IMR-90 (cell line): ENCODE measurements at regions not wholly inside any gene's neighbourhood (a gene's known extent, or its start where the extent isn't known, plus 50 kb on each side); places are given as distances from the start of the nearest gene placed in this dataset.

ENCODE experiments used
- ATAC-seq: fragments of 200-7000 bp; cut with Tn5 transposase; 2 replicates; pipeline ENCODE4 v1.9.1; 2020; ENCODE audit warnings: low read depth, mild to moderate bottlenecking, moderate library complexity
- BruUV-seq: library from RNA; stranded (reverse); fragments of 400-500 nt; replicated peaks from 2 replicates; lab custom pipeline; 2021; lab: Mats Ljungman, UMichigan
- CTCF ChIA-PET: fragments of 300-600 bp; formaldehyde crosslinking; extraction: SDS; loops from one replicate; lab custom pipeline; 2021; ENCODE audit warnings: antibody characterized with exemption; lab: Yijun Ruan, JAX
- POLR2A ChIA-PET: fragments of 300-600 bp; sonication (Branson Sonifier 250); formaldehyde crosslinking; loops from one replicate; lab custom pipeline; 2022; ENCODE audit warnings: antibody characterized with exemption; ENCODE audit not compliant: unreplicated experiment; lab: Charles Lee
- DNase-seq: peaks from one replicate; pipeline ENCODE4 v3.0.0; 2013
- H2AFZ ChIP-seq: replicated peaks from 2 replicates; pipeline ENCODE3; 2013; ENCODE audit warnings: low read length, mild to moderate bottlenecking; ENCODE audit not compliant: poor library complexity
- H2AK5ac ChIP-seq: 2 replicates; pipeline ENCODE4 v1.6.1; 2013; ENCODE audit warnings: low read depth, low read length, inconsistent platforms
- H2AK9ac ChIP-seq: replicated peaks from 2 replicates; pipeline ENCODE3; 2013; ENCODE audit warnings: mild to moderate bottlenecking, low read depth, low read length, moderate library complexity; ENCODE audit not compliant: poor library complexity
- H2BK120ac ChIP-seq: 2 replicates; pipeline ENCODE4 v1.6.1; 2013; ENCODE audit warnings: low read depth, low read length, inconsistent platforms
- H2BK15ac ChIP-seq: 3 replicates; pipeline ENCODE4 v1.6.1; 2013; ENCODE audit warnings: low read depth, low read length, inconsistent platforms
- H2BK20ac ChIP-seq: 2 replicates; pipeline ENCODE4 v1.6.1; 2013; ENCODE audit warnings: low read depth, mild to moderate bottlenecking, inconsistent platforms, low read length, moderate library complexity
- H2BK5ac ChIP-seq: 2 replicates; pipeline ENCODE4 v1.6.1; 2013; ENCODE audit warnings: mild to moderate bottlenecking, low read depth, low read length, inconsistent platforms; ENCODE audit not compliant: poor library complexity, severe bottlenecking
- H3K14ac ChIP-seq: replicated peaks from 2 replicates; pipeline ENCODE4 v1.6.1; 2013; ENCODE audit warnings: low read depth, low read length, inconsistent platforms
- H3K18ac ChIP-seq: 2 replicates; pipeline ENCODE4 v1.6.1; 2013; ENCODE audit warnings: low read depth, low read length, control low read depth
- H3K23ac ChIP-seq: 2 replicates; pipeline ENCODE4 v1.6.1; 2013; ENCODE audit warnings: low read depth, low read length, inconsistent platforms
- H3K27ac ChIP-seq: 2 replicates; pipeline ENCODE4 v1.5.1; 2013; ENCODE audit warnings: mild to moderate bottlenecking, control low read depth, low read length; ENCODE audit not compliant: insufficient read depth
- H3K27me3 ChIP-seq: 2 replicates; pipeline ENCODE4 v1.6.1; 2013; ENCODE audit warnings: low read length; ENCODE audit not compliant: control insufficient read depth, insufficient read depth
- H3K36me3 ChIP-seq: 2 replicates; pipeline ENCODE4 v1.6.1; 2013; ENCODE audit warnings: low read length, mixed read lengths; ENCODE audit not compliant: control insufficient read depth, insufficient read depth
- H3K4ac ChIP-seq: 2 replicates; pipeline ENCODE4 v1.6.1; 2013; ENCODE audit warnings: low read depth, low read length, inconsistent platforms
- H3K4me1 ChIP-seq: 2 replicates; pipeline ENCODE4 v1.6.1; 2013; ENCODE audit warnings: low read length, mixed read lengths; ENCODE audit not compliant: control insufficient read depth, insufficient read depth
- H3K4me2 ChIP-seq: 2 replicates; pipeline ENCODE4 v1.6.1; 2013; ENCODE audit warnings: low read depth, mild to moderate bottlenecking, control low read depth, low read length, moderate library complexity
- H3K4me3 ChIP-seq: 2 replicates; pipeline ENCODE4 v1.5.1; 2013; ENCODE audit warnings: low read depth, mild to moderate bottlenecking, control low read depth, low read length, moderate library complexity; ENCODE audit not compliant: insufficient read depth
- H3K56ac ChIP-seq: 2 replicates; pipeline ENCODE4 v1.6.1; 2013; ENCODE audit warnings: low read length, inconsistent platforms; ENCODE audit not compliant: insufficient read depth; ENCODE audit errors: extremely low read depth
- H3K79me1 ChIP-seq, 2 experiments: 2 replicates each; pipeline ENCODE4 v1.6.1; 2013; ENCODE audit warnings: low read length in 2 of 2, inconsistent platforms in 1 of 2, low read depth in 1 of 2
- H3K9ac ChIP-seq: 2 replicates; pipeline ENCODE4 v1.6.1; 2013; ENCODE audit warnings: low read depth, low read length, control low read depth
- H3K9me1 ChIP-seq: 2 replicates; pipeline ENCODE4 v1.6.1; 2013; ENCODE audit warnings: low read length, inconsistent platforms; ENCODE audit not compliant: insufficient read depth
- H3K9me3 ChIP-seq: 2 replicates; pipeline ENCODE4 v1.6.1; 2013; ENCODE audit warnings: low read length; ENCODE audit not compliant: control insufficient read depth, insufficient read depth
- H4K20me1 ChIP-seq: 2 replicates; pipeline ENCODE4 v1.6.1; 2013; ENCODE audit warnings: low read length, inconsistent platforms; ENCODE audit not compliant: insufficient read depth
- H4K5ac ChIP-seq: 2 replicates; pipeline ENCODE4 v1.6.1; 2013; ENCODE audit warnings: mild to moderate bottlenecking, low read depth, low read length, control low read depth
- H4K8ac ChIP-seq, 2 experiments: 2 replicates each; pipeline ENCODE4 v1.6.1; 2013; ENCODE audit warnings: low read depth in 2 of 2, low read length in 2 of 2, control low read depth in 1 of 2, inconsistent platforms in 1 of 2
- H4K91ac ChIP-seq: 2 replicates; pipeline ENCODE4 v1.6.1; 2013; ENCODE audit warnings: low read depth, low read length, inconsistent platforms; ENCODE audit not compliant: insufficient read depth
- FOS ChIP-seq: fragments of 150-350 bp; IDR thresholded peaks from 2 replicates; pipeline ENCODE4 v1.6.1; 2016; ENCODE audit warnings: low read depth, low read length
- MAFK ChIP-seq: IDR thresholded peaks from 2 replicates; pipeline ENCODE4 v1.6.1; 2012; ENCODE audit warnings: low read depth, low read length, improper control_type of control experiment
- MXI1 ChIP-seq: IDR thresholded peaks from 2 replicates; pipeline ENCODE4 v1.6.1; 2012; ENCODE audit warnings: low read depth, mild to moderate bottlenecking, low read length, moderate library complexity, borderline replicate concordance
- POLR2A ChIP-seq: IDR thresholded peaks from 2 replicates; pipeline ENCODE4 v1.6.1; 2012; ENCODE audit warnings: mild to moderate bottlenecking, low read depth, low read length
- RAD21 ChIP-seq: IDR thresholded peaks from 2 replicates; pipeline ENCODE4 v1.6.1; 2012; ENCODE audit warnings: low read length, improper control_type of control experiment
- RFX5 ChIP-seq: IDR thresholded peaks from 2 replicates; pipeline ENCODE4 v1.8.0; 2012; ENCODE audit warnings: low read depth, mild to moderate bottlenecking, low read length, moderate library complexity
- SMC3 ChIP-seq: fragments of 150-350 bp; IDR thresholded peaks from 2 replicates; pipeline ENCODE4 v1.6.1; 2016; ENCODE audit warnings: low read depth, mild to moderate bottlenecking, antibody characterized with exemption, low read length, moderate library complexity
- USF2 ChIP-seq: fragments of 150-350 bp; IDR thresholded peaks from 2 replicates; pipeline ENCODE4 v1.6.1; 2017; ENCODE audit warnings: mild to moderate bottlenecking, antibody characterized with exemption, low read length, low read depth
- WGBS, 2 experiments: methylation state at CpG; one replicate each; pipeline versions ENCODE4 v1.1.5 to v1.1.7; 2013; ENCODE audit warnings: missing lambda C conversion rate in 2 of 2; ENCODE audit not compliant: insufficient read length in 1 of 2; ENCODE audit errors: extremely low coverage in 2 of 2; 5-methylcytosine and 5-hydroxymethylcytosine counted together
- dilution Hi-C: fragments of 300-500 bp; cut with HindIII; formaldehyde crosslinking; loops from one replicate; pipeline ENCODE4 v1.14.3; 2018; ENCODE audit warnings: low sequenced_read_pairs; ENCODE audit not compliant: unreplicated experiment
- in situ Hi-C: fragments of 300-500 bp; cut with MboI; formaldehyde crosslinking; loops from 3 replicates; pipeline ENCODE4 v1.14.3; 2019; ENCODE audit warnings: low sequenced_read_pairs, inconsistent platforms, mixed read lengths
- intact Hi-C: fragments of 100-400 bp; cut with micrococcal nuclease; formaldehyde crosslinking; loops from 2 replicates; pipeline ENCODE4 v1.10.0; 2022

GRCh38 chrX:40853004-40853815 is 117.9 kb upstream of the MED14 start:
- no peak for DNase-seq
- Histone ChIP-seq H3K9me3 (no peaks in the 10 kb centered on the region), H4K5ac (no peak overlapping the region), H3K27me3 (no peaks in the 10 kb centered on the region), H2BK5ac (no peak overlapping the region), H3K9me1 (no peaks in the 10 kb centered on the region), H2AK5ac (no peak overlapping the region), H2BK20ac (no peak overlapping the region), H4K20me1 (no peaks in the 10 kb centered on the region), H2BK15ac (no peak overlapping the region), H2BK120ac (no peak overlapping the region), H3K79me1 (no peaks in the 10 kb centered on the region), H3K36me3 (no peaks in the 10 kb centered on the region), H3K14ac (no peak overlapping the region), H3K4me2 (no peak overlapping the region), H3K23ac (no peak overlapping the region), H3K56ac (no peak overlapping the region), H4K91ac (no peak overlapping the region), H3K18ac (no peak overlapping the region), H4K8ac (no peak overlapping the region), H3K9ac (no peak overlapping the region), H3K4me3 (no peak overlapping the region), H2AFZ (no peak overlapping the region), H3K4ac (no peak overlapping the region), H3K27ac (no peak overlapping the region), H2AK9ac (no peak overlapping the region), H3K4me1 (no peaks in the 10 kb centered on the region)
- ChIA-PET POLR2A (no interaction called here), CTCF (no interaction called here)
- in situ Hi-C loops, result no loop called here
- no TSS peak for BruUV-seq
- dilution Hi-C loops, result no loop called here
- intact Hi-C loops, result no loop called here
- TF ChIP-seq RFX5 (no peak), MAFK (no peak), POLR2A (no peak), FOS (no peak), SMC3 (no peak), RAD21 (no peak), MXI1 (no peak), USF2 (no peak)
- ATAC-seq, result no peak
- WGBS, 2 experiments, result no CpG with 5 or more reads among the region's 4 CpGs
